Neural cell (in vitro differentiated cells): ENCODE measurements at regions not wholly inside any gene's neighbourhood (a gene's known extent, or its start where the extent isn't known, plus 50 kb on each side); places are given as distances from the start of the nearest gene placed in this dataset.

ENCODE experiments used
- H2AFZ ChIP-seq: fragments of 200-600, 300-800 bp; sonication (generic), shearing (Covaris generic); 2 replicates; pipeline ENCODE4 v1.6.0; 2014; ENCODE audit warnings: low read depth, mild to moderate bottlenecking, antibody characterized with exemption, low read length, moderate library complexity
- H3F3A ChIP-seq: fragments of 200-600 bp; shearing (Covaris generic); 2 replicates; pipeline ENCODE4 v1.6.1; 2016; ENCODE audit warnings: mild to moderate bottlenecking, moderate library complexity, mixed read lengths, antibody characterized with exemption, low read length; ENCODE audit not compliant: insufficient read depth, poor library complexity, severe bottlenecking
- H3K27ac ChIP-seq: fragments of 200-600, 300-800 bp; sonication (generic), shearing (Covaris generic); 2 replicates; pipeline ENCODE4 v1.5.1; 2014; ENCODE audit warnings: mild to moderate bottlenecking, low read length, moderate library complexity
- H3K27me3 ChIP-seq: fragments of 300-800, 200-600 bp; sonication (generic), shearing (Covaris generic); 2 replicates; pipeline ENCODE4 v1.6.0; 2014; ENCODE audit warnings: mild to moderate bottlenecking, low read depth, low read length, moderate library complexity; ENCODE audit not compliant: insufficient read depth
- H3K36me3 ChIP-seq: fragments of 300-800, 200-600 bp; sonication (generic), shearing (Covaris generic); 2 replicates; pipeline ENCODE4 v1.5.1; 2014; ENCODE audit warnings: mild to moderate bottlenecking, antibody characterized with exemption, low read length, moderate library complexity; ENCODE audit not compliant: insufficient read depth
- H3K4me2 ChIP-seq: fragments of 300-800, 200-600 bp; sonication (generic), shearing (Covaris generic); 2 replicates; pipeline ENCODE4 v1.6.0; 2014; ENCODE audit warnings: mild to moderate bottlenecking, low read length
- H3K4me3 ChIP-seq: fragments of 300-800, 200-600 bp; sonication (generic), shearing (Covaris generic); 2 replicates; pipeline ENCODE4 v1.5.1; 2014; ENCODE audit warnings: mild to moderate bottlenecking, low read length, moderate library complexity
- H3K79me2 ChIP-seq: fragments of 200-600 bp; shearing (Covaris generic); replicated peaks from 2 replicates; pipeline ENCODE4 v1.6.0; 2014; ENCODE audit warnings: mild to moderate bottlenecking, low read length, moderate library complexity; ENCODE audit not compliant: insufficient read depth
- H3K9ac ChIP-seq: fragments of 300-800, 200-600 bp; sonication (generic), shearing (Covaris generic); 2 replicates; pipeline ENCODE4 v1.6.1; 2016; ENCODE audit warnings: mild to moderate bottlenecking, low read length, mixed read lengths
- H3K9me2 ChIP-seq: fragments of 200-600 bp; shearing (Covaris generic); 2 replicates; pipeline ENCODE4 v1.6.1; 2016; ENCODE audit warnings: mild to moderate bottlenecking, low read length, mixed read lengths; ENCODE audit not compliant: insufficient read depth
- H3K9me3 ChIP-seq: fragments of 200-600, 300-800 bp; sonication (generic), shearing (Covaris generic); 2 replicates; pipeline ENCODE4 v1.6.1; 2016; ENCODE audit warnings: mild to moderate bottlenecking, mixed run types, low read length, moderate library complexity, mixed read lengths
- H4K20me1 ChIP-seq: fragments of 200-600 bp; shearing (Covaris generic); 2 replicates; pipeline ENCODE4 v1.6.1; 2016; ENCODE audit warnings: mild to moderate bottlenecking, mixed run types; ENCODE audit not compliant: insufficient read depth
- EP300 ChIP-seq: fragments of 450-650 bp; conservative IDR thresholded peaks from 2 replicates; pipeline ENCODE4 v1.6.1; 2014; ENCODE audit warnings: antibody characterized with exemption, mild to moderate bottlenecking, moderate library complexity; ENCODE audit not compliant: poor library complexity, severe bottlenecking
- EZH2 ChIP-seq: fragments of 200-600, 300-800 bp; shearing (Covaris generic), sonication (generic); IDR thresholded peaks from 2 replicates; pipeline ENCODE4 v1.6.1; 2014; ENCODE audit warnings: antibody characterized with exemption, low read length, borderline replicate concordance, mild to moderate bottlenecking; ENCODE audit not compliant: insufficient read depth, poor library complexity, severe bottlenecking
- MXI1 ChIP-seq: fragments of 450-650 bp; conservative IDR thresholded peaks from 2 replicates; pipeline ENCODE4 v1.6.1; 2014; ENCODE audit warnings: antibody characterized with exemption, mild to moderate bottlenecking; ENCODE audit not compliant: poor library complexity, severe bottlenecking
- POLR2AphosphoS5 ChIP-seq: IDR thresholded peaks from 2 replicates; pipeline ENCODE4 v1.6.1; 2012
- RAD21 ChIP-seq: fragments of 450-650 bp; conservative IDR thresholded peaks from 2 replicates; pipeline ENCODE4 v1.6.1; 2014; ENCODE audit warnings: antibody characterized with exemption, mild to moderate bottlenecking, moderate library complexity
- REST ChIP-seq: IDR thresholded peaks from 2 replicates; pipeline ENCODE4 v1.6.1; 2012; ENCODE audit warnings: borderline replicate concordance
- SMC3 ChIP-seq: fragments of 450-650 bp; conservative IDR thresholded peaks from 2 replicates; pipeline ENCODE4 v1.6.1; 2014; ENCODE audit warnings: antibody characterized with exemption, mild to moderate bottlenecking, moderate library complexity; ENCODE audit not compliant: poor library complexity
- TAF1 ChIP-seq: IDR thresholded peaks from 2 replicates; pipeline ENCODE4 v1.6.1; 2012; ENCODE audit warnings: low read depth
- TF ChIP-seq, protein P1 (sequence below): fragments of 450-650 bp; IDR thresholded peaks from 2 replicates; pipeline ENCODE4 v1.5.1; 2014; ENCODE audit warnings: antibody characterized with exemption, mild to moderate bottlenecking, moderate library complexity; ENCODE audit not compliant: poor library complexity, severe bottlenecking

- Histone ChIP-seq H3K4me3 (no peak overlapping the region), H3K9me2 (no peaks in the 10 kb centered on the region), H3K9me3 (no peaks in the 10 kb centered on the region), H3K4me2 (no peak overlapping the region), H3K79me2 (no peaks in the 10 kb centered on the region), H3K27me3 (no peaks in the 10 kb centered on the region), H4K20me1 (no peaks in the 10 kb centered on the region), H3F3A (no peaks in the 10 kb centered on the region), H2AFZ (no peak overlapping the region), H3K36me3 (no peaks in the 10 kb centered on the region), H3K27ac (no peak overlapping the region), H3K9ac (no peak overlapping the region)
- TF ChIP-seq MXI1 = no peak
- TF ChIP-seq REST = no peak
- TF ChIP-seq, protein P1, sequence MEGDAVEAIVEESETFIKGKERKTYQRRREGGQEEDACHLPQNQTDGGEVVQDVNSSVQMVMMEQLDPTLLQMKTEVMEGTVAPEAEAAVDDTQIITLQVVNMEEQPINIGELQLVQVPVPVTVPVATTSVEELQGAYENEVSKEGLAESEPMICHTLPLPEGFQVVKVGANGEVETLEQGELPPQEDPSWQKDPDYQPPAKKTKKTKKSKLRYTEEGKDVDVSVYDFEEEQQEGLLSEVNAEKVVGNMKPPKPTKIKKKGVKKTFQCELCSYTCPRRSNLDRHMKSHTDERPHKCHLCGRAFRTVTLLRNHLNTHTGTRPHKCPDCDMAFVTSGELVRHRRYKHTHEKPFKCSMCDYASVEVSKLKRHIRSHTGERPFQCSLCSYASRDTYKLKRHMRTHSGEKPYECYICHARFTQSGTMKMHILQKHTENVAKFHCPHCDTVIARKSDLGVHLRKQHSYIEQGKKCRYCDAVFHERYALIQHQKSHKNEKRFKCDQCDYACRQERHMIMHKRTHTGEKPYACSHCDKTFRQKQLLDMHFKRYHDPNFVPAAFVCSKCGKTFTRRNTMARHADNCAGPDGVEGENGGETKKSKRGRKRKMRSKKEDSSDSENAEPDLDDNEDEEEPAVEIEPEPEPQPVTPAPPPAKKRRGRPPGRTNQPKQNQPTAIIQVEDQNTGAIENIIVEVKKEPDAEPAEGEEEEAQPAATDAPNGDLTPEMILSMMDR = no peak
- TF ChIP-seq POLR2AphosphoS5 = no peak
- no peak for TF ChIP-seq EP300
- no peak for TF ChIP-seq RAD21
- TF ChIP-seq TAF1 = no peak
- TF ChIP-seq SMC3 = no peak
- TF ChIP-seq EZH2 = no peak
Measured at GRCh38 chr21:28148400-28149064, 844.1 kb downstream of the LTN1 start.

GRCh38 chr21:28144653-28145052 is 848.0 kb downstream of the LTN1 start:
- TF ChIP-seq TAF1 = no peak
- Histone ChIP-seq H3K9ac (no peak overlapping the region), H3K27ac (no peak overlapping the region), H3K36me3 (no peaks in the 10 kb centered on the region), H3F3A (no peaks in the 10 kb centered on the region), H3K4me3 (no peak overlapping the region), H2AFZ (no peak overlapping the region), H3K9me3 (no peaks in the 10 kb centered on the region), H4K20me1 (no peaks in the 10 kb centered on the region), H3K4me2 (no peak overlapping the region), H3K79me2 (no peaks in the 10 kb centered on the region), H3K27me3 (no peaks in the 10 kb centered on the region), H3K9me2 (no peaks in the 10 kb centered on the region)

- no peaks in the 10 kb centered on the region for H3K79me2 ChIP-seq
- H3K9me3 ChIP-seq = no peaks in the 10 kb centered on the region
- no peaks in the 10 kb centered on the region for H4K20me1 ChIP-seq
- H2AFZ ChIP-seq = no peak overlapping the region
- no peaks in the 10 kb centered on the region for H3K9me2 ChIP-seq
- no peaks in the 10 kb centered on the region for H3F3A ChIP-seq
- no peak overlapping the region for H3K4me3 ChIP-seq
- H3K4me2 ChIP-seq = no peak overlapping the region
- no peak for TF ChIP-seq EP300
- TF ChIP-seq RAD21 = no peak
- TF ChIP-seq, protein P1 = no peak
- no peak for TF ChIP-seq SMC3
- no peak for TF ChIP-seq MXI1
- TF ChIP-seq EZH2 = no peak
- TF ChIP-seq REST = no peak
- H3K27me3 ChIP-seq = no peaks in the 10 kb centered on the region
- no peaks in the 10 kb centered on the region for H3K36me3 ChIP-seq
- H3K27ac ChIP-seq = no peak overlapping the region
- no peak overlapping the region for H3K9ac ChIP-seq
Measured at GRCh38 chr21:28144089-28144488, 848.6 kb downstream of the LTN1 start.
